Retinal pigment epithelial cell (primary cell): ENCODE measurements at regions not wholly inside any gene's neighbourhood (a gene's known extent, or its start where the extent isn't known, plus 50 kb on each side); places are given as distances from the start of the nearest gene placed in this dataset.

Experiments used
- DNase-seq: peaks from one replicate; pipeline ENCODE4 v3.0.0-alpha.2; 2010; ENCODE audit warnings: low read depth
- H3K4me3 ChIP-seq: 2 replicates; pipeline ENCODE4 v1.5.1; 2011; ENCODE audit warnings: mild to moderate bottlenecking, low read length, control low read depth, moderate library complexity
- CTCF ChIP-seq: conservative IDR thresholded peaks from 2 replicates; pipeline ENCODE4 v1.5.1; 2011; ENCODE audit warnings: low read depth, low read length, control low read depth, inconsistent platforms

- DNase-seq, result no peak
- TF ChIP-seq CTCF, result no peak
These were observed 93.4 kb upstream of the CRHR1 start for GRCh38 chr17:45690625-45691275.

GRCh38 chr17:45692661-45693060, 91.5 kb upstream of the CRHR1 start:
- no peak for DNase-seq
- TF ChIP-seq CTCF, result no peak
- H3K4me3 ChIP-seq, result no peak overlapping the region

More at GRCh38 chr17:45690625-45691275, 93.4 kb upstream of the CRHR1 start:
- no peak overlapping the region for H3K4me3 ChIP-seq

- DNase-seq, result no peak
- no peak for TF ChIP-seq CTCF
- H3K4me3 ChIP-seq, result no peak overlapping the region
These were observed 90.3 kb upstream of the CRHR1 start for GRCh38 chr17:45693792-45694191.

GRCh38 chr17:45696442-45696841, 87.7 kb upstream of the CRHR1 start:
- no peak for TF ChIP-seq CTCF
- H3K4me3 ChIP-seq, result no peak overlapping the region
- DNase-seq, result no peak

GRCh38 chr17:45697076-45697475, 87.0 kb upstream of the CRHR1 start:
- no peak for DNase-seq
- no peak for TF ChIP-seq CTCF
- no peak overlapping the region for H3K4me3 ChIP-seq

- TF ChIP-seq CTCF, result no peak
- no peak overlapping the region for H3K4me3 ChIP-seq
- no peak for DNase-seq
These were observed 83.7 kb upstream of the CRHR1 start for GRCh38 chr17:45700171-45701090.

- no peak for TF ChIP-seq CTCF
- H3K4me3 ChIP-seq, result no peak overlapping the region
- DNase-seq, result no peak
These were observed 81.4 kb upstream of the CRHR1 start for GRCh38 chr17:45702666-45703266.
